ENCODE measurements at regions not wholly inside any gene's neighbourhood (a gene's known extent, or its start where the extent isn't known, plus 50 kb on each side); places are given as distances from the start of the nearest gene placed in this dataset.
"Not testable (repeated sequence)": the region's sequence is repeated elsewhere in the genome, so short reads cannot be mapped to it uniquely, and the experiment has no call there.

- in situ Hi-C loops (cut with HindIII; ENCODE audit: low sequenced_read_pairs) = no loop called here
These were observed 772.7 kb downstream of the PDCD6IP start for GRCh38 chr3:34570916-34571705.

- in situ Hi-C loops (cut with HindIII; ENCODE audit: low sequenced_read_pairs) = no loop called here
These were observed 773.3 kb downstream of the PDCD6IP start for GRCh38 chr3:34571714-34572113.

GRCh38 chr3:34575776-34576175, 777.3 kb downstream of the PDCD6IP start:
- in situ Hi-C loops (cut with HindIII; ENCODE audit: low sequenced_read_pairs) = no loop called here

GRCh38 chr3:34582055-34582454, 783.6 kb downstream of the PDCD6IP start:
- in situ Hi-C loops (cut with HindIII; ENCODE audit: low sequenced_read_pairs) = no loop called here

GRCh38 chr3:34583451-34583850, 785.0 kb downstream of the PDCD6IP start:
- in situ Hi-C loops (cut with HindIII; ENCODE audit: low sequenced_read_pairs) = no loop called here

- in situ Hi-C loops (cut with HindIII; ENCODE audit: low sequenced_read_pairs) = no loop called here
These were observed 786.5 kb downstream of the PDCD6IP start for GRCh38 chr3:34584971-34585370.

- in situ Hi-C loops (cut with HindIII; ENCODE audit: low sequenced_read_pairs) = no loop called here
These were observed 801.2 kb downstream of the PDCD6IP start for GRCh38 chr3:34599595-34599994.

- in situ Hi-C loops (cut with HindIII; ENCODE audit: low sequenced_read_pairs) = no loop called here
These were observed 821.6 kb downstream of the PDCD6IP start for GRCh38 chr3:34619990-34620389.

GRCh38 chr3:34626699-34627098, 828.3 kb downstream of the PDCD6IP start:
- in situ Hi-C loops (cut with HindIII; ENCODE audit: low sequenced_read_pairs) = no loop called here

- in situ Hi-C loops (cut with HindIII; ENCODE audit: low sequenced_read_pairs) = no loop called here
These were observed 836.5 kb downstream of the PDCD6IP start for GRCh38 chr3:34634939-34635338.

- in situ Hi-C loops (cut with HindIII; ENCODE audit: low sequenced_read_pairs) = no loop called here
These were observed 837.0 kb downstream of the PDCD6IP start for GRCh38 chr3:34635352-34635850.

- in situ Hi-C loops (cut with HindIII; ENCODE audit: low sequenced_read_pairs) = no loop called here
These were observed 848.6 kb downstream of the PDCD6IP start for GRCh38 chr3:34646911-34647460.

- in situ Hi-C loops (cut with HindIII; ENCODE audit: low sequenced_read_pairs) = no loop called here
These were observed 851.7 kb downstream of the PDCD6IP start for GRCh38 chr3:34650131-34650530.

- in situ Hi-C loops (cut with HindIII; ENCODE audit: low sequenced_read_pairs) = no loop called here
These were observed 870.5 kb downstream of the PDCD6IP start for GRCh38 chr3:34668915-34669314.

- in situ Hi-C loops (cut with HindIII; ENCODE audit: low sequenced_read_pairs) = no loop called here
These were observed 871.1 kb downstream of the PDCD6IP start for GRCh38 chr3:34669490-34669889.

GRCh38 chr3:34675383-34676120, 877.1 kb downstream of the PDCD6IP start:
- in situ Hi-C loops (cut with HindIII; ENCODE audit: low sequenced_read_pairs) = no loop called here

GRCh38 chr3:34676436-34676835, 878.0 kb downstream of the PDCD6IP start:
- in situ Hi-C loops (cut with HindIII; ENCODE audit: low sequenced_read_pairs) = no loop called here

- in situ Hi-C loops (cut with HindIII; ENCODE audit: low sequenced_read_pairs) = no loop called here
These were observed 880.1 kb downstream of the PDCD6IP start for GRCh38 chr3:34678575-34678974.

- in situ Hi-C loops (cut with HindIII; ENCODE audit: low sequenced_read_pairs) = not testable (repeated sequence)
These were observed 880.6 kb downstream of the PDCD6IP start for GRCh38 chr3:34679055-34679454.

GRCh38 chr3:34683851-34684250, 885.4 kb downstream of the PDCD6IP start:
- in situ Hi-C loops (cut with HindIII; ENCODE audit: low sequenced_read_pairs) = no loop called here

GRCh38 chr3:34686541-34686940, 888.1 kb downstream of the PDCD6IP start:
- in situ Hi-C loops (cut with HindIII; ENCODE audit: low sequenced_read_pairs) = no loop called here

- in situ Hi-C loops (cut with HindIII; ENCODE audit: low sequenced_read_pairs) = no loop called here
These were observed 889.2 kb downstream of the PDCD6IP start for GRCh38 chr3:34687671-34688070.

Data from endothelial cell of hepatic sinusoid (primary cell).